HEK293 (cell line): ENCODE measurements at regions not wholly inside any gene's neighbourhood (a gene's known extent, or its start where the extent isn't known, plus 50 kb on each side); places are given as distances from the start of the nearest gene placed in this dataset.

ENCODE experiments used
- CTCF ChIA-PET: fragments of 350-600 bp; formaldehyde crosslinking; extraction: SDS; loops from one replicate; lab custom pipeline; 2021; ENCODE audit warnings: antibody characterized with exemption; lab: Yijun Ruan, JAX
- POLR2A ChIA-PET: fragments of 300-600 bp; formaldehyde crosslinking; extraction: SDS; loops from one replicate; lab custom pipeline; 2020; ENCODE audit warnings: antibody characterized with exemption, inconsistent platforms; lab: Yijun Ruan, JAX
- H3K27ac ChIP-seq: fragments of 200-500 bp; sonication (Bioruptor generic); 2 replicates; pipeline ENCODE4 v1.5.1; 2014; ENCODE audit warnings: low read depth, low read length, control low read depth, inconsistent platforms; ENCODE audit errors: extremely low read depth
- H3K36me3 ChIP-seq, 2 experiments: fragments of 200-500 bp in 1 of 2; sonication (Bioruptor generic) in 1 of 2; 1 replicate in 1 of 2; 2 replicates in 1 of 2; pipeline ENCODE4 v1.5.1; 2014 to 2017; ENCODE audit warnings: inconsistent platforms in 2 of 2, low read length in 2 of 2; ENCODE audit not compliant: control insufficient read depth in 2 of 2, insufficient read depth in 1 of 2
- H3K4me1 ChIP-seq: fragments of 200-500 bp; sonication (Bioruptor generic); 2 replicates; pipeline ENCODE4 v1.5.1; 2014; ENCODE audit warnings: mild to moderate bottlenecking, low read length, inconsistent platforms; ENCODE audit not compliant: control insufficient read depth, insufficient read depth
- H3K4me3 ChIP-seq: 2 replicates; pipeline ENCODE4 v1.5.1; 2011; ENCODE audit warnings: low read depth, mild to moderate bottlenecking, control low read depth, low read length, moderate library complexity
- H3K9me3 ChIP-seq: fragments of 200-500 bp; sonication (Bioruptor generic); 2 replicates; pipeline ENCODE4 v1.5.1; 2014; ENCODE audit warnings: low read depth, low read length, inconsistent platforms; ENCODE audit not compliant: control insufficient read depth, insufficient read depth
- BCL11A ChIP-seq: fragments of 450-650 bp; formaldehyde crosslinking; IDR thresholded peaks from 2 replicates; pipeline ENCODE4 v1.5.1; 2016; ENCODE audit warnings: low read depth, missing biosample characterization, missing genetic modification characterization
- BCL6B ChIP-seq: fragments of 450-650 bp; formaldehyde crosslinking; IDR thresholded peaks from 2 replicates; pipeline ENCODE4 v1.5.1; 2017; ENCODE audit warnings: missing biosample characterization, missing genetic modification characterization
- GLIS1 ChIP-seq: fragments of 450-650 bp; formaldehyde crosslinking; IDR thresholded peaks from 2 replicates; pipeline ENCODE4 v1.5.1; 2016; ENCODE audit warnings: missing biosample characterization, missing genetic modification characterization
- GLIS2 ChIP-seq: fragments of 450-650 bp; formaldehyde crosslinking; IDR thresholded peaks from 2 replicates; pipeline ENCODE4 v1.5.1; 2016; ENCODE audit warnings: missing biosample characterization, missing genetic modification characterization
- SALL2 ChIP-seq: fragments of 450-650 bp; formaldehyde crosslinking; IDR thresholded peaks from 2 replicates; pipeline ENCODE4 v1.5.0; 2017; ENCODE audit warnings: missing biosample characterization, mild to moderate bottlenecking, missing genetic modification characterization, borderline replicate concordance
- SP2 ChIP-seq: fragments of 450-650 bp; formaldehyde crosslinking; IDR thresholded peaks from 2 replicates; pipeline ENCODE4 v1.5.1; 2016; ENCODE audit warnings: missing biosample characterization, missing genetic modification characterization
- ZBTB8A ChIP-seq: fragments of 450-650 bp; formaldehyde crosslinking; IDR thresholded peaks from 2 replicates; pipeline ENCODE4 v1.5.1; 2016; ENCODE audit warnings: missing biosample characterization, missing genetic modification characterization
- ZFHX2 ChIP-seq: fragments of 450-650 bp; formaldehyde crosslinking; conservative IDR thresholded peaks from 2 replicates; pipeline ENCODE4 v1.5.1; 2016; ENCODE audit warnings: missing biosample characterization, missing genetic modification characterization
- ZNF121 ChIP-seq: fragments of 450-650 bp; formaldehyde crosslinking; IDR thresholded peaks from 2 replicates; pipeline ENCODE4 v1.5.1; 2016; ENCODE audit warnings: missing biosample characterization, missing genetic modification characterization
- ZNF138 ChIP-seq: fragments of 450-650 bp; formaldehyde crosslinking; IDR thresholded peaks from 2 replicates; pipeline ENCODE4 v1.5.1; 2016; ENCODE audit warnings: missing biosample characterization, missing genetic modification characterization, borderline replicate concordance
- ZNF155 ChIP-seq: fragments of 450-650 bp; formaldehyde crosslinking; IDR thresholded peaks from 2 replicates; pipeline ENCODE4 v1.5.1; 2016; ENCODE audit warnings: missing biosample characterization, missing genetic modification characterization
- ZNF19 ChIP-seq: fragments of 450-650 bp; formaldehyde crosslinking; IDR thresholded peaks from 2 replicates; pipeline ENCODE4; 2016; ENCODE audit warnings: missing biosample characterization, missing genetic modification characterization, low read depth
- ZNF221 ChIP-seq: fragments of 450-650 bp; formaldehyde crosslinking; IDR thresholded peaks from 2 replicates; pipeline ENCODE4 v1.5.1; 2017; ENCODE audit warnings: missing biosample characterization, missing genetic modification characterization, borderline replicate concordance
- ZNF274 ChIP-seq, 2 experiments: fragments of 200-500 bp in 1 of 2; fragments of 450-650 bp in 1 of 2; sonication (Bioruptor generic) in 1 of 2; formaldehyde crosslinking in 1 of 2; IDR thresholded peaks; 2 replicates each; pipeline versions ENCODE4 v1.5.1 to v1.6.1; 2014 to 2016; ENCODE audit warnings: borderline replicate concordance in 1 of 2, inconsistent platforms in 1 of 2, low read length in 1 of 2, missing biosample characterization in 1 of 2, missing genetic modification characterization in 1 of 2
- ZNF404 ChIP-seq: fragments of 450-650 bp; formaldehyde crosslinking; IDR thresholded peaks from 2 replicates; pipeline ENCODE4 v1.5.1; 2017; ENCODE audit warnings: missing biosample characterization, missing genetic modification characterization
- ZNF416 ChIP-seq: fragments of 450-650 bp; formaldehyde crosslinking; IDR thresholded peaks from 2 replicates; pipeline ENCODE4 v1.5.1; 2016; ENCODE audit warnings: missing biosample characterization, missing genetic modification characterization
- ZNF514 ChIP-seq: fragments of 450-650 bp; formaldehyde crosslinking; IDR thresholded peaks from 2 replicates; pipeline ENCODE4 v1.5.1; 2016; ENCODE audit warnings: missing biosample characterization, missing genetic modification characterization
- ZNF521 ChIP-seq: fragments of 450-650 bp; formaldehyde crosslinking; IDR thresholded peaks from 2 replicates; pipeline ENCODE4 v1.5.1; 2017; ENCODE audit warnings: missing biosample characterization, mild to moderate bottlenecking, missing genetic modification characterization
- ZNF529 ChIP-seq: fragments of 450-650 bp; formaldehyde crosslinking; IDR thresholded peaks from 2 replicates; pipeline ENCODE4 v1.5.1; 2017; ENCODE audit warnings: missing genetic modification characterization, missing biosample characterization; ENCODE audit not compliant: insufficient replicate concordance
- ZNF571 ChIP-seq: fragments of 450-650 bp; formaldehyde crosslinking; IDR thresholded peaks from 2 replicates; pipeline ENCODE4 v1.5.0; 2017; ENCODE audit warnings: missing biosample characterization, missing genetic modification characterization
- ZNF621 ChIP-seq: fragments of 450-650 bp; formaldehyde crosslinking; IDR thresholded peaks from 2 replicates; pipeline ENCODE4 v1.5.1; 2017; ENCODE audit warnings: missing biosample characterization, missing genetic modification characterization
- ZNF654 ChIP-seq: fragments of 450-650 bp; formaldehyde crosslinking; IDR thresholded peaks from 2 replicates; pipeline ENCODE4 v1.5.1; 2016; ENCODE audit warnings: low read depth, missing biosample characterization, missing genetic modification characterization
- ZNF660 ChIP-seq: fragments of 450-650 bp; IDR thresholded peaks from 2 replicates; pipeline ENCODE4 v1.5.1; 2018; ENCODE audit warnings: missing biosample characterization, mild to moderate bottlenecking, missing genetic modification characterization
- ZNF791 ChIP-seq: fragments of 450-650 bp; formaldehyde crosslinking; IDR thresholded peaks from 2 replicates; pipeline ENCODE4 v1.5.1; 2016; ENCODE audit warnings: missing biosample characterization, missing genetic modification characterization
- ZNF837 ChIP-seq: fragments of 450-650 bp; formaldehyde crosslinking; IDR thresholded peaks from 2 replicates; pipeline ENCODE4 v1.5.1; 2016; ENCODE audit warnings: missing biosample characterization, missing genetic modification characterization
- ZSCAN30 ChIP-seq: fragments of 450-650 bp; IDR thresholded peaks from 2 replicates; pipeline ENCODE4 v1.5.1; 2018; ENCODE audit warnings: missing biosample characterization, mild to moderate bottlenecking, missing genetic modification characterization, moderate library complexity
- ZSCAN5A ChIP-seq: fragments of 450-650 bp; formaldehyde crosslinking; IDR thresholded peaks from 2 replicates; pipeline ENCODE4 v1.5.1; 2016; ENCODE audit warnings: missing biosample characterization, missing genetic modification characterization

GRCh38 chr5:155258161-155258560, 244.6 kb downstream of the KIF4B start:
- no peaks in the 10 kb centered on the region for H3K36me3 ChIP-seq
- ChIA-PET POLR2A (no interaction called here), CTCF (no interaction called here)
- no peaks in the 10 kb centered on the region for H3K4me1 ChIP-seq
- H3K9me3 ChIP-seq, result no peaks in the 10 kb centered on the region
- H3K27ac ChIP-seq, result no peak overlapping the region
- no peak for TF ChIP-seq ZNF416 (tag by site-specific recombination)
- TF ChIP-seq ZNF274 (IDR thresholded peaks at IDR 0.05; ENCODE audit: low read length), result no peak
- no peak for TF ChIP-seq ZNF274 (tag by site-specific recombination; IDR thresholded peaks at IDR 0.05; ENCODE audit: borderline replicate concordance)
- no peak for TF ChIP-seq ZNF138 (tag by site-specific recombination)
- TF ChIP-seq ZNF221 (tag by site-specific recombination), result no peak
- no peak for TF ChIP-seq ZNF660 (tag by site-specific recombination)
- TF ChIP-seq ZFHX2, result no peak
- no peak for TF ChIP-seq ZBTB8A
- no peak for TF ChIP-seq ZNF654 (tag by site-specific recombination)
- TF ChIP-seq ZSCAN30 (tag by site-specific recombination), result no peak
- no peak for TF ChIP-seq ZNF837
- TF ChIP-seq GLIS1 (tag by site-specific recombination), result no peak
- H3K4me3 ChIP-seq, result no peak overlapping the region

GRCh38 chr5:155259648-155260047, 246.1 kb downstream of the KIF4B start:
- ChIA-PET CTCF (interaction anchor here (1.2 kb wide), 1 partner anchor 121 kb away, joined by 3 read pairs; no protein-coding TSS in a partner anchor), POLR2A (no interaction called here)
- no peaks in the 10 kb centered on the region for H3K9me3 ChIP-seq
- H3K36me3 ChIP-seq, result no peaks in the 10 kb centered on the region
- no peak overlapping the region for H3K27ac ChIP-seq
- TF ChIP-seq ZNF19, result no peak
- TF ChIP-seq SALL2 (tag by site-specific recombination), result no peak
- no peak for TF ChIP-seq ZNF514 (tag by site-specific recombination)
- TF ChIP-seq ZNF155 (tag by site-specific recombination), result no peak
- no peak for TF ChIP-seq ZNF221 (tag by site-specific recombination)
- TF ChIP-seq ZNF571 (tag by site-specific recombination), result no peak
- TF ChIP-seq ZNF404 (tag by site-specific recombination), result no peak
- TF ChIP-seq ZSCAN5A (tag by site-specific recombination), result no peak
- TF ChIP-seq BCL11A (tag by site-specific recombination), result no peak
- no peak for TF ChIP-seq GLIS2 (tag by site-specific recombination)
- TF ChIP-seq BCL6B (tag by site-specific recombination), result no peak
- TF ChIP-seq ZNF121 (tag by site-specific recombination), result no peak
- no peak for TF ChIP-seq SP2 (tag by site-specific recombination)
- no peak for TF ChIP-seq ZNF621 (tag by site-specific recombination)
- TF ChIP-seq ZNF529, result no peak
- TF ChIP-seq ZNF791 (tag by site-specific recombination), result no peak
- no peak for TF ChIP-seq ZNF521 (tag by site-specific recombination)
- H3K4me3 ChIP-seq, result no peak overlapping the region
- no peaks in the 10 kb centered on the region for H3K4me1 ChIP-seq
